ENCODE measurements at regions not wholly inside any gene's neighbourhood (a gene's known extent, or its start where the extent isn't known, plus 50 kb on each side); places are given as distances from the start of the nearest gene placed in this dataset.

DNA sequence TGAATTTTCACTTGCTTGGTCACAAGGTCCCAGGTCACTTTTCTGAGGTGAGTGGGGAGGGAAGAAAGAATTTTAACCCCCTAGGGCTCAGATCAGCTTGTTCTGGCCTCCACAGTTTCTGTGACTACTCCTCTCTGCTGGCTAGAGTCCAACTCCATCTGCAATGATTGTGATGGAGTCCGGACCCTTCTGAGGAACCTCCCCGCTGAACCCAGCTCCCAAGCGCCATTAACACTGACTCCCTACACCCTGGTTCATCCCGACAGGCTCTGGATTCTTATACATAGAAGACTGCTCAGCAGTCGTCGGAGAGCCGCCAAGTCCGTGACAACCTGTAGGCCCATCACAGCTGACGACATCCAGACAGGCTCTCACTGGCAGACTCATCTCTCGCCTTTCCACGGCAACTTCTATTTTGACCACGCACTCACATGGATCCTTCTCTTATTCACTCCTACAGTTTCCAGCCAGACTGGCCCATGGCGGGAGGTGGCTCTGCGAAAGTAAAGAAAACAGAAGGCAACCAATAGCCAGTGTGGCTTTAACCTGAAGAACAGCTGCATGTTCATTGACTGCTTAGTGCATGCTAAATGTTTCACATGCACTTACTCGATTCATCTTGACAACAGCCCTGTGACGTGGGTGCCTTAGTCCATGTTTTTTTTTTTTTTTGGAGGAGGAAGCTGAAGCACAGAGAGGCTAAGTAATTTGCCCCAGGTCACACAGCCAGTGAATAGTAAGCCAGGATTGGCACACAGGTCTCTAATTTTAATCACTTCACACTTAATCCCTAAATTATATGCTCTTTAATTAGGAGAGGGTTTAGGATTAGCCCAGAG, 68.0 kb upstream of the PRDM11 start (continued):
- TF ChIP-seq RAD21 (IDR thresholded peaks at IDR 0.05; ENCODE audit: low read length) (no peak), FOSL2 (IDR thresholded peaks at IDR 0.05; ENCODE audit: borderline replicate concordance, low read depth) (no peak), MXI1 (IDR thresholded peaks at IDR 0.05; ENCODE audit: low read depth, low read length) (peak; percentile 19; the same call in 1 of the 2 replicates), TAF1 (IDR thresholded peaks at IDR 0.05; ENCODE audit: borderline replicate concordance, low read depth, low read length) (no peak), RFX5 (IDR thresholded peaks at IDR 0.05; ENCODE audit: low read length) (no peak), FOXM1 (IDR thresholded peaks at IDR 0.05; ENCODE audit: low read depth) (no peak)
- TF ChIP-seq, protein P1, sequence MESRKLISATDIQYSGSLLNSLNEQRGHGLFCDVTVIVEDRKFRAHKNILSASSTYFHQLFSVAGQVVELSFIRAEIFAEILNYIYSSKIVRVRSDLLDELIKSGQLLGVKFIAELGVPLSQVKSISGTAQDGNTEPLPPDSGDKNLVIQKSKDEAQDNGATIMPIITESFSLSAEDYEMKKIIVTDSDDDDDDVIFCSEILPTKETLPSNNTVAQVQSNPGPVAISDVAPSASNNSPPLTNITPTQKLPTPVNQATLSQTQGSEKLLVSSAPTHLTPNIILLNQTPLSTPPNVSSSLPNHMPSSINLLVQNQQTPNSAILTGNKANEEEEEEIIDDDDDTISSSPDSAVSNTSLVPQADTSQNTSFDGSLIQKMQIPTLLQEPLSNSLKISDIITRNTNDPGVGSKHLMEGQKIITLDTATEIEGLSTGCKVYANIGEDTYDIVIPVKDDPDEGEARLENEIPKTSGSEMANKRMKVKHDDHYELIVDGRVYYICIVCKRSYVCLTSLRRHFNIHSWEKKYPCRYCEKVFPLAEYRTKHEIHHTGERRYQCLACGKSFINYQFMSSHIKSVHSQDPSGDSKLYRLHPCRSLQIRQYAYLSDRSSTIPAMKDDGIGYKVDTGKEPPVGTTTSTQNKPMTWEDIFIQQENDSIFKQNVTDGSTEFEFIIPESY (IDR thresholded peaks at IDR 0.05; ENCODE audit: borderline replicate concordance, low read depth): no peak

DNA sequence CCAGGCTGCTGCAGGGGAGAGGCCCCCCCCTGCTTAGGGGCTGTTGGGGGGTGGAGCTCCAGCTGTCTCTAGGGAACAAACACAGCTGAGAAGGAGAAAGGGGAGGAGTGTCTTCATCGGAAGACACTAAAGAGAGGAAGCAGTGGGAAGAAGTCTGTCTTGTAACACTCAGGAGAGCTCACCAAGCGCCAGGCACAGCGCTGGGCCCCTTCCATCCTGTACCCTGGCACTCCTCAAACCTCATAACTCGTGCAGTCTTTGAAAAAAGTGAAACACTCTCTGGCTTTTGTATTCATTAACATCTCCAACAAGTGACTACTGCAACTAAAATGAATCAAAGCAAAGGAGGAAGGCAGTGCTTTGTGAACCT, 67.4 kb upstream of the PRDM11 start:
- WGBS (ENCODE audit: low lambda C conversion rate): 60% methylated on average over 4 of the region's 4 CpGs
- H2AFZ ChIP-seq (ENCODE audit: low read depth): no peak overlapping the region
- H4K20me1 ChIP-seq (ENCODE audit: insufficient read depth): no peaks in the 10 kb centered on the region
- TF ChIP-seq SIN3A (IDR thresholded peaks at IDR 0.05; ENCODE audit: borderline replicate concordance, low read depth, low read length) (no peak), FOSL2 (IDR thresholded peaks at IDR 0.05; ENCODE audit: borderline replicate concordance, low read depth) (no peak), TAF1 (IDR thresholded peaks at IDR 0.05; ENCODE audit: borderline replicate concordance, low read depth, low read length) (no peak), YY1 (IDR thresholded peaks at IDR 0.05; ENCODE audit: low read depth) (no peak), TEAD4 (IDR thresholded peaks at IDR 0.05; ENCODE audit: borderline replicate concordance, insufficient read depth) (no peak), NRF1 (IDR thresholded peaks at IDR 0.05; ENCODE audit: low read depth, low read length) (no peak), GABPA (IDR thresholded peaks at IDR 0.05; ENCODE audit: low read depth) (no peak), RXRA (IDR thresholded peaks at IDR 0.05; ENCODE audit: borderline replicate concordance, low read depth) (no peak)
- TF ChIP-seq, protein P2, sequence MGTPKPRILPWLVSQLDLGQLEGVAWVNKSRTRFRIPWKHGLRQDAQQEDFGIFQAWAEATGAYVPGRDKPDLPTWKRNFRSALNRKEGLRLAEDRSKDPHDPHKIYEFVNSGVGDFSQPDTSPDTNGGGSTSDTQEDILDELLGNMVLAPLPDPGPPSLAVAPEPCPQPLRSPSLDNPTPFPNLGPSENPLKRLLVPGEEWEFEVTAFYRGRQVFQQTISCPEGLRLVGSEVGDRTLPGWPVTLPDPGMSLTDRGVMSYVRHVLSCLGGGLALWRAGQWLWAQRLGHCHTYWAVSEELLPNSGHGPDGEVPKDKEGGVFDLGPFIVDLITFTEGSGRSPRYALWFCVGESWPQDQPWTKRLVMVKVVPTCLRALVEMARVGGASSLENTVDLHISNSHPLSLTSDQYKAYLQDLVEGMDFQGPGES (IDR thresholded peaks at IDR 0.05; ENCODE audit: low read depth, low read length): no peak
- TF ChIP-seq, protein P3, sequence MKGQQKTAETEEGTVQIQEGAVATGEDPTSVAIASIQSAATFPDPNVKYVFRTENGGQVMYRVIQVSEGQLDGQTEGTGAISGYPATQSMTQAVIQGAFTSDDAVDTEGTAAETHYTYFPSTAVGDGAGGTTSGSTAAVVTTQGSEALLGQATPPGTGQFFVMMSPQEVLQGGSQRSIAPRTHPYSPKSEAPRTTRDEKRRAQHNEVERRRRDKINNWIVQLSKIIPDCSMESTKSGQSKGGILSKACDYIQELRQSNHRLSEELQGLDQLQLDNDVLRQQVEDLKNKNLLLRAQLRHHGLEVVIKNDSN (IDR thresholded peaks at IDR 0.05; ENCODE audit: borderline replicate concordance, low read depth): no peak
- H3F3A ChIP-seq (replicated peaks; ENCODE audit: insufficient read depth): no peaks in the 10 kb centered on the region
- no peak overlapping the region for H3K4me3 ChIP-seq (ENCODE audit: low read depth in 2 of 2, low read length in 1 of 2)
- peaks cover 12% of the 10 kb centered on the region for H3K27me3 ChIP-seq (ENCODE audit: insufficient read depth)
- no peak for DNase-seq
- H3K36me3 ChIP-seq (replicated peaks in 1 of 2; ENCODE audit: control insufficient read depth in 1 of 2, insufficient read depth in 2 of 2, low read length in 1 of 2): no peaks in the 10 kb centered on the region
- CTCF ChIA-PET: interaction anchor here (0.8 to 1.8 kb wide), 7 partner anchors 9 to 462 kb away, joined by 3 to 7 read pairs (median 4); no protein-coding TSS in a partner anchor
- no peaks in the 10 kb centered on the region for H3K79me2 ChIP-seq (ENCODE audit: insufficient read depth)
- peaks cover 3 to 25% of the 10 kb centered on the region in 2 experiments; a peak in 2 of 4 replicates for H3K4me1 ChIP-seq (ENCODE audit: control insufficient read depth in 1 of 2, insufficient read depth in 2 of 2, low read depth in 1 of 2, low read length in 1 of 2)
- H3K9me3 ChIP-seq: no peaks in the 10 kb centered on the region
- no peak overlapping the region for H3K9ac ChIP-seq
- no peak overlapping the region for H3K4me2 ChIP-seq
- H3K9me2 ChIP-seq: no peaks in the 10 kb centered on the region
- H3K27ac ChIP-seq (ENCODE audit: low read depth in 2 of 2, low read length in 1 of 2): no peak overlapping the region
- POLR2A ChIA-PET: no interaction called here

Measured in SK-N-SH (cell line).